ENCODE measurements at regions not wholly inside any gene's neighbourhood (a gene's known extent, or its start where the extent isn't known, plus 50 kb on each side); places are given as distances from the start of the nearest gene placed in this dataset.

GRCh38 chr5:6215891-6216290, 162.5 kb downstream of the MED10 start:
- no peak overlapping the region for H3K27ac ChIP-seq
- TF ChIP-seq CTCF (conservative IDR thresholded peaks at IDR 0.05), result no peak
- no peak for TF ChIP-seq ZFX (IDR thresholded peaks at IDR 0.05)

GRCh38 chr5:6212244-6212643, 166.1 kb downstream of the MED10 start:
- no peak for TF ChIP-seq CTCF (conservative IDR thresholded peaks at IDR 0.05)
- no peak for TF ChIP-seq ZFX (IDR thresholded peaks at IDR 0.05)

GRCh38 chr5:6206501-6206900, 171.8 kb downstream of the MED10 start:
- no peak overlapping the region for H3K27ac ChIP-seq
- TF ChIP-seq CTCF (conservative IDR thresholded peaks at IDR 0.05), result no peak
- TF ChIP-seq ZFX (IDR thresholded peaks at IDR 0.05), result no peak

More at GRCh38 chr5:6212244-6212643, 166.1 kb downstream of the MED10 start:
- H3K27ac ChIP-seq, result no peak overlapping the region

- TF ChIP-seq CTCF (conservative IDR thresholded peaks at IDR 0.05), result no peak; the same call in 1 of the 2 replicates
- no peak for TF ChIP-seq ZFX (IDR thresholded peaks at IDR 0.05)
- no peak overlapping the region for H3K27ac ChIP-seq
Observed at GRCh38 chr5:6202968-6203365, 175.4 kb downstream of the MED10 start.

GRCh38 chr5:6202149-6202967, 176.0 kb downstream of the MED10 start:
- H3K27ac ChIP-seq, result no peak overlapping the region
- TF ChIP-seq ZFX (IDR thresholded peaks at IDR 0.05) (no peak), CTCF (conservative IDR thresholded peaks at IDR 0.05) (peak; percentile 26; the same call in 1 of the 2 replicates)

GRCh38 chr5:6201631-6202030, 176.7 kb downstream of the MED10 start:
- H3K27ac ChIP-seq, result no peak overlapping the region
- TF ChIP-seq CTCF (conservative IDR thresholded peaks at IDR 0.05) (no peak), ZFX (IDR thresholded peaks at IDR 0.05) (no peak)

- H3K27ac ChIP-seq, result no peak overlapping the region
- TF ChIP-seq CTCF (conservative IDR thresholded peaks at IDR 0.05), result no peak
- no peak for TF ChIP-seq ZFX (IDR thresholded peaks at IDR 0.05)
Observed at GRCh38 chr5:6198531-6198930, 179.8 kb downstream of the MED10 start.
